ENCODE measurements at regions not wholly inside any gene's neighbourhood (a gene's known extent, or its start where the extent isn't known, plus 50 kb on each side); places are given as distances from the start of the nearest gene placed in this dataset.
A peak's percentile ranks its signal among the peaks of the same experiment; 100 is the strongest.

DNA sequence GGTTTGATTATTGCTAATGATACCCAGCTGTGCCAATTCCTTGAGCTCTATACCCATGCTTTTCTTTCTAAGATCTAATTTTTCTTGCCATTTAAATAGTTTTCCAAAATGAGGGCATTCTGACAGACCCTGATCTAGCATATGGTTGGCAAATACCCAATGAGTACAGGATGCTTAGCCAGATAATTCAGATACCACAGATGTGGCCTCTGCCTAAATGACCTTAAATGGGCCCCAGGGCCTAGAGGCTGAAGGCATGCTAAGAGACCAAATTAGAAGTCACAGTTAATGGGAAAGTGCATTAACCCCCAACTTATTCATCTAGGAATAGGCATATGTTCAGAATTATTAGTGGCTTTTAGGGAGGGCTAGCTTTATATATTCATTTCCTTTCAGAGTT, 122.3 kb upstream of the CNOT2 start:
- in situ Hi-C loops (cut with HindIII; ENCODE audit: low pct_unique_long_range_greater_than_20kb, low sequenced_read_pairs), result no loop called here
- DNase-seq (ENCODE audit: low read depth, low spot score), result no peak

DNA sequence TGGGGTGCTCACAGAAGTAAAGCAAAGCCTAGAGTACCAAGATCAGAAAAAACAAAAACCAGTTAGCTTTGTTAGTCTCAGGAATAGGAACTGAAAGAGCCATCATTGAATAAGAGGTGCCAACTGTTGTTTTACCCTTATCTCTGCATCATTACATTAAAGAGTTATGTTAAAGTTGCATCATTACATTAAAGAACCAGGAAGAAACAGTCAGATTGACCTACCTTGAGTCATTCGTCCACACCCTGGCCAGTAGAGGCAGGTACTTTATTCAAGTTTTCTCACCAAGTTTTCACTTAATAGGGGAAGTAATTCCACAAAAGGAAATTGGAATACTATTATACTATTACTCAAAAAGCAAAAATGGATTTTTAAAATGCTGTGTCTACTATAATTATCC, 121.7 kb upstream of the CNOT2 start:
- in situ Hi-C loops (cut with HindIII; ENCODE audit: low pct_unique_long_range_greater_than_20kb, low sequenced_read_pairs), result no loop called here
- no peak for DNase-seq (ENCODE audit: low read depth, low spot score)

DNA sequence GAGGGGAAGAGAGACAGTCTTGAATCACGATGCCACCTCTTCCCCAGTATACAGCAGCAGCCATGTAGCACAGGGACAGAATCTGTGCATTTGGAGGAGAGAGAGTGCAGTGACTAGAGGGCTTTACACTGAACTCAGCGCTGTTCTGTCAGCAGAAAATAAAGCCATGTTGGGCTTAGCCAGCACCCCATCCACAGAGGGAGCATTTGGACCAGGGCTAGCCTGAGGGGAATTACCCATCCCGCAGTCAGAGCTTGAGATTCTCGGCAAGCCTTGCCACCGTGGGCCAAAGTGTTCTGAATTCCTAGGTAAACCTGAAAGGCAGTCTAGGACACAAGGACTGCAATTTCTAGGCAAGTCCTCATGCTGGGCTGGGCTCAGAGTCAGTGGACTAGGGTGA, 120.4 kb upstream of the CNOT2 start:
- DNase-seq (ENCODE audit: low read depth, low spot score), result no peak
- in situ Hi-C loops (cut with HindIII; ENCODE audit: low pct_unique_long_range_greater_than_20kb, low sequenced_read_pairs), result no loop called here

DNA sequence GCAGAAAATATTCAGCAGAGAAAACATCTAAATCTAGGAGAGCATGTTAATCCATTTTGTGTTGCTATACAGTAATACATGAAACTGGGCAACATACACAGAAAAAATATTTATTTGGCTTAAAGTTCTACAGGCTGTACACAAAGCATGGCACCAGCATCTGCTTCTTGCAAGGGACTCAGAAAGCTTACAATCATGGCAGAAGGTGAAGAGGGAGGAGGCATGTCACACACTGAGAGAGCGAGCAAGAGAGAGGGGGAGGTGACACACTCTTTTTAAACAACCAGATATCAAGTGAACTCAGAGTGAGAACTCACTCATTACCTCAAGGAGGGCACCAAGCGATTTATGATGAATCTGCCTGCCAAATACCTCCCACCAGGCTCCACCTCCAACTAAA, 94.2 kb upstream of the CNOT2 start:
- in situ Hi-C loops (cut with HindIII; ENCODE audit: low pct_unique_long_range_greater_than_20kb, low sequenced_read_pairs), result no loop called here

DNA sequence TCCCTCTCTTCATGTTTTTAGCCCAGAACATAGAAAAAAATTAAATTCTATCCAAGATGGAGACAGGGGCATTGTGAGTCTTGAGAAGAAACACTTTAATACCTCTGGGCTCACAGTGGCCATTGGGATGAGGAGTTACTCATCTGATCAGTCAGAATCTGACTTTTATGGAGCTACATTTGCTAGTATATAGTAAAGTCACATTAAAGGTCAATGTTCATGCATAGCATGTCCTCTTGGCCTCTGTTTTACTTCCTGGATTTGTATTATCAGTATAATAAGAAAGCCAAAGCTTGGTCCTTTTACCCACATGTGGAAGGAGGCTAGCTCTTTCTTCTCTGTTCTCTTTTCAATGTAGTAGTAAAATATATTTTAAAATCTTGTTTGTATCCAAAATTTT, 93.6 kb upstream of the CNOT2 start:
- DNase-seq (ENCODE audit: low read depth, low spot score), result no peak
- in situ Hi-C loops (cut with HindIII; ENCODE audit: low pct_unique_long_range_greater_than_20kb, low sequenced_read_pairs), result no loop called here

More for the DNA sequence above, 94.2 kb upstream of the CNOT2 start:
- no peak for DNase-seq (ENCODE audit: low read depth, low spot score)

DNA sequence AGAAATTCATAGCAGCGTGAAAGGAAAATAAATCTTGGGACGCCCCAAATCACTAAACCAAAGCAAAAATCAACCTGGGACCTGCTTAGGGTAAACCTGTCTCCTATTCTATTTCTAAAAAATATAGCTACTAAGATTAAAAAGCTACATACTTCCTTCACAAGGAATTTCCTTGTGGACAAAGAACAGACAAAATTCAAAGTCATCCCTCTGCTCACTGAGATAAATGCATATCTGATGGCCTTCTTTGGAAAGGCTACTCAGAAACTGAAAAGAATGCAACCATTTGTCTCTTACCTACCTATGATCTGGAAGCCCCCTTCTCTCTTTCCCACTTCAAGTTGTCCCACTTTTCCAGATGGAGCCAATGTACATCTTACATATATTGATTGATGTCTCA, 93.0 kb upstream of the CNOT2 start:
- DNase-seq (ENCODE audit: low read depth, low spot score), result no peak
- in situ Hi-C loops (cut with HindIII; ENCODE audit: low pct_unique_long_range_greater_than_20kb, low sequenced_read_pairs), result no loop called here

DNA sequence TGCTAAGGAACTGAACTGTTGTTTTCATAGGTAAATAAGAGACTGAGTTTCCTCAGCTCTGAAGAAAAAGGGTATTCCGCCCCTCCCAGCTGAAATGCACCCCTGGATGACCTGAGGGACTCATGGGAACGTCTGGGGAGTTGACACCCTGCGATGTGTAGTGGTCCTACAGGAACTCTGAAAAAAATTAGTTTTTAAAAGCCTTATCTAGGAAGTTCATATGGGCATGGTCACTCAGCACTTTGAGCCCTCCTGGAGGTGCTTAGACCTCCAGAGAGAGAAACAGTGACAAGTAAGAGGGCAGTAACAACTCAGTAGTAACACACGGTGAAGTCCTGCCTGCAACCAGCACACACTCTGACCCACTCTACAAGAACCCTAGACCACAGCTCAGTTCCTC, 91.2 kb upstream of the CNOT2 start:
- in situ Hi-C loops (cut with HindIII; ENCODE audit: low pct_unique_long_range_greater_than_20kb, low sequenced_read_pairs), result no loop called here
- DNase-seq (ENCODE audit: low read depth, low spot score), result no peak

DNA sequence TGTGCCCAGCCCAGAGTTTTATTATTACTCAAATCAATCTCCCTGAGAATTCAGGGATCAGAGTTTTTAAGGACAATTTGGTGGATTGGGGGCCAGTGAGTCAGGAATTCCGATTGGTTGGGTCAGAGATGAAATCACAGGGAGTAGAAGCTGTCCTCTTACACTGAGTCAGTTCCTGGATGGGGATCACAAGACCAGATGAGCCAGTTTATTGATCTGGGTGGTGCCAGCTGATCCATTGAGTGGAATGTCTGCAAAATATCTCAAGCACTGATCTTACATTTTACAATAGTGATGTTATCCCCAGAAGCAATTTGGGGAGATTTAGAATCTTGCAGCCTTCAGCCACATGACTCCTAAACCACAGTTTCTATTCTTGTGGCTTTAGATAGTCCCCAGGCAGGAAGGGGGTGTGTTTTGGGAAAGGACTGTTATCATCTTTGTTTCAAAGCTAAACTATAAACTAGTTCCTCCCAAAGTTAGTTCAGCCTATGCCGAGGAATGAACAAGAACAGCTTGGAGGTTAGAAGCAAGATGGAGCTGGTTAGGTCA, 89.1 kb upstream of the CNOT2 start:
- in situ Hi-C loops (cut with HindIII; ENCODE audit: low pct_unique_long_range_greater_than_20kb, low sequenced_read_pairs), result no loop called here
- no peak for DNase-seq (ENCODE audit: low read depth, low spot score)

DNA sequence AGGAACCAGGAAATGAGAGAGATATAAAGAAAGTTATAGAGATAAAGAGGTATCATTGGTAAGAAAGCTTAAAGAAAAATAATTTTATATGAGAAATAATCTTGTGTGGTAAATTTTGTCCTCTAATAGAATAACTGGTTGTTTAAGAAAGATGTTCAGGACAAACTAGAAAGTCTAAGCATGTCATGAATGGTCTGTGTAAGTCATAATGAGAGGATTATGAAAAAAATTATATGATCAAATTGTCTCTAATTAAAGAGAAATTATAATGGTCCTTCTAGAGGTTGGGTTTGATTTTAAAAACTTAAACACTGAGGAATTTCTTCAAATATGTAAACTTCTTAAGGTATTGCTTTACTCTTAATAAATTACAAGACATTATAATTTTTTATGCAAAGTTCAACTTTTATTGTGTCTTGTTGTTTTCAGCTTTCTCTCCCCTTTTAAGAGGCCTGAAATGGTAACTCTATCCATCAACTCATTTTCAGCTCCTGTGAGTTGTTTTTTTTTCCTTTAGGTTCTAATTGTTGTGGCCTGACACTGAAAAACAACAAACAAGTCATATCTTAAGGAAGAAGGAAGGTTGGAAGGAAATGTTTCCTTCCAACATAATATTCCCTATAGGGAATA, 88.2 kb upstream of the CNOT2 start:
- in situ Hi-C loops (cut with HindIII; ENCODE audit: low pct_unique_long_range_greater_than_20kb, low sequenced_read_pairs), result no loop called here
- DNase-seq (ENCODE audit: low read depth, low spot score), result no peak

DNA sequence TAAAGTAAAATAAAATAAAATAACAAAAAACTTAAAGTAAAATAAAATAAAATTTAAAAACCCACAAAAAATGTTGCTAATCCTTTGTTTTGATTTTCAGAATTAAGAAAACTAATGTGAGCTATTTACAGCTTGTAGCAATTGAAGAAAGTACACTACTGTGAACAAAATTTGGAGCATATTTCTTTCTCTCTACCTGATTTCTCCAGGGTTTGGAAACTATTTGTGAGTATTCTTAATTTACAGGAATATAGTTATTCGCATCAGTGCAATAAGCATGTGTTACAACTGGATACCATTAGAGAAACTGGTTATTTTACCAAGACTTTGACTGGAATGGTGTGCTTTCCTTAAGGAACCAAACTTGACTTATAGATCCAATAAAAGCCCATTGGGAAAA, 86.1 kb upstream of the CNOT2 start:
- no peak for DNase-seq (ENCODE audit: low read depth, low spot score)
- in situ Hi-C loops (cut with HindIII; ENCODE audit: low pct_unique_long_range_greater_than_20kb, low sequenced_read_pairs), result no loop called here

DNA sequence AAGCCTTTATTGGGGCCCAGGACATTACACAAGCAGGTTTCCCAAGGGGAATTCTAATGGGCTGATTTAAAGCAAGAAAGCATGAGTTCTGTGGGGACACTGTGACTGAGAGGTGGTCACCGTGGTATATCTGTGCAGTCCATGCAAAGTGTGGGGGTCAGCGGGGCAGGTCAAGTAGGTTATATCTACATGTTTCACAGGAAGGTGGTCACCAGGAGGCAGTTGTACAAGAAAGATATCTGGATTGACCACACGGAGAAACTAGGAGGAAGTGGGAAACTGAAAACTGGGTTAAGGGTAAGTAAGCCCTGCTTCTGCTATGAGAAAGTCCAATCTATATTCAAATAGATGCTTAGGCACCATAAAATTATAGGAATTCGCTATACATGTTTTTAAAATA, 77.8 kb upstream of the CNOT2 start:
- in situ Hi-C loops (cut with HindIII; ENCODE audit: low pct_unique_long_range_greater_than_20kb, low sequenced_read_pairs), result no loop called here
- no peak for DNase-seq (ENCODE audit: low read depth, low spot score)

DNA sequence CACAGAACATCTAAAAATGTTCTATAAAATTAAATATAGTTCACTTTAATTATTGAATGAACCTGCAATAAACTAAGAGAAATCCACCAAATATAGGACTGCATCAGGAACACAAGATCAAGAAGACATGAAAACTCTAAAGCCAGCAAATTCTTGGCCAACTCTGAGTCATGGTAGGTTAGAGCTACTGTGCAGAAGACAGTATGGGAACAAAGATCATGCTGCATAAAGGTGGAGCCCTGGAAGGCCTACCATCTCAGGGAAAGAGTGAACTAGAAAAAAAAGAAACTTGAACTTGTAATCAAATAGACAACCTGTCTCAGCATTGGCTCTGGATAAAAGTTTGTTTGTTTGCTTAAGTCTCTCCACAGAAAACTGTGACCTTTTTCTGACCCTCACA, 66.9 kb upstream of the CNOT2 start:
- no peak for DNase-seq (ENCODE audit: low read depth, low spot score)
- in situ Hi-C loops (cut with HindIII; ENCODE audit: low pct_unique_long_range_greater_than_20kb, low sequenced_read_pairs), result no loop called here

DNA sequence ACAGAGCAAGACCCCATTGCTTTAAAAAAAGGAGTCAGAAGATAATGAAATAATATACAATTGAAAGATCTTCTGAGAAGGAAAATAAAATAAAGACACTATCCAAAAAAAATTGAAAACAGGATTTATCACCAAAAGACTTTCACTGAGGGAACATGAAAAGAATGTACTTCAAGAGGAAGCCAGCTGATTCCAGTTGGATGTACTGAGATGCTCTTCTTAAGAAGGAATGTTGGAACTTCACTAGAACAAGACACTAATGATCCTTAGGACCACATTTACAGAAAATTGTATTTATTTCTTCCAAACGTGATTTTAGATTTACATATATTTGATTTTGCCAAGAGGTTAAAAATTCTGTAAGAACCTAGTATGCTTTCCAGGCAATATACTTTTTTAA, 65.6 kb upstream of the CNOT2 start:
- DNase-seq (ENCODE audit: low read depth, low spot score), result no peak
- in situ Hi-C loops (cut with HindIII; ENCODE audit: low pct_unique_long_range_greater_than_20kb, low sequenced_read_pairs), result no loop called here

DNA sequence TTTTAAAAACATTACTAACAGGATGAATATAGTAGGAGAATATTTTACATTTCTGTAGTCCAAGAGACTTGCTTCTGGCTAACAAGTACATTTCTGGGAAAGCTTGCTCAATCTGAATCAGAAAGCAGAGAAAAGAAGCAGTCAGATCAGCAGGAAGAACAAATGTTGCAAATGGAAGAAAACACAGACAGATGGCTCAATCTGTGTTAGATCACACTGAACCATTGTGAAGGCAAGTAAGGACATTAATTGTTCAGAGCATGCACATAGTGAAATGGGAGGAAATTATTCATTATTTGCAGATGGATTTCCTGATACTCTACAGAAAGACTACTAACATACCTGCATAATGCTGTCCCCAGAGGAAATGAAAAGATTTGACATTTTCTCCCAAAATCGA, 65.2 kb upstream of the CNOT2 start:
- in situ Hi-C loops (cut with HindIII; ENCODE audit: low pct_unique_long_range_greater_than_20kb, low sequenced_read_pairs), result no loop called here
- peak; percentile 72 for DNase-seq (ENCODE audit: low read depth, low spot score)

DNA sequence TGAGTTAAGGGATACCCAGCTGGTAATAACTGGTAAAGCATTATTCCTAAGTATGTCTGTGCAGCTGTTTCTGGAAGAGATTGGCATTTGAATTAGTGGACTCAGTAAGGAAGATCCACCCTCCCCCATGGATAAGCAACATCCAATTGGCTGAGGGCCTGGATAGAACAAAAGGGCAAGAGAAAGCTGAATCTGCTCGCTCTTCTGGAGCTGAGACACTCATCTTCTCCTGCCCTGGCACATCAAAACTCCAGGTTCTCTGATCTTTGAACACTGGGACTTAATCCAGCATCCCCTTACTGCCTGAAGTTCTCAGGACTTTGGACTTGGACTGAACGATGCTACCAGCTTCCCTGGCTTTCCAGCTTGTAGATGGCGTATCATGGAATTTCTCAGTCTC, 63.1 kb upstream of the CNOT2 start:
- DNase-seq (ENCODE audit: low read depth, low spot score), result no peak
- in situ Hi-C loops (cut with HindIII; ENCODE audit: low pct_unique_long_range_greater_than_20kb, low sequenced_read_pairs), result no loop called here

DNA sequence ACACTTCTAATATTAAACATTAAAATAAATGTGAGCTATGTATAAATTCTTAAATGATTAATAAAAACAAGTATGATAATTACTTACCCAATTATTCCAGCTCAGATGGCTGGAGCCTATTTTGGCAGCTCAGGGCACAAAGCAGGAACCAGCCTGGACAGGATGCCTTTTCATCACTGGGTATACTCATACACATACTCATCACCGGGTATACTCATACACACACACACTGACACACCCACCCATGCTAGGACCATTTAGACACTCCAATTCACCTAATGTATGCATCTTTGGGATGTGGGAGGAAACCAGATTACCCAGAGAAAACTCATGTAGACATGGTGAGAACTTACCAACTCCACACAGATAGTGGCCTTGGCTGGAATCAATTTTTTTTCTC, 57.9 kb upstream of the CNOT2 start:
- DNase-seq (ENCODE audit: low read depth, low spot score), result no peak
- in situ Hi-C loops (cut with HindIII; ENCODE audit: low pct_unique_long_range_greater_than_20kb, low sequenced_read_pairs), result no loop called here

DNA sequence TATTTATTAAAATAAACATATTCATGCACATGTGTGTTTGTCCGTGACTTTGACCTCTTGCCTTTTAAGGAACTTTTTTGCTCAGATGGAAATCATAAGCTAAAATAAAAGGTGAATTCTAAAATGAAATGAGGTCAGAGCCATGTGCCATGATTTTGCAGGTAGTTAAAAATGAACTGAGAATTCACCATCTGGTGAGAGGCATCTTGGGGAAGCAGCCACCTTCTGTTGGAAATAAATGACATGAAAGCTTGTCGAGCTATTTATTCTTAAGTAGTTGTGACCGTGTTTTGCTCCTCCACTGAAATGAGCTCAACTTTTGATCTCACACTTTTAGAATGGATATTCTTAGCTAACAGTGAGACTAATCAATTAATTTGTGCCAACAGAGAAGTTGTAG, 56.8 kb upstream of the CNOT2 start:
- in situ Hi-C loops (cut with HindIII; ENCODE audit: low pct_unique_long_range_greater_than_20kb, low sequenced_read_pairs), result no loop called here
- DNase-seq (ENCODE audit: low read depth, low spot score), result no peak

DNA sequence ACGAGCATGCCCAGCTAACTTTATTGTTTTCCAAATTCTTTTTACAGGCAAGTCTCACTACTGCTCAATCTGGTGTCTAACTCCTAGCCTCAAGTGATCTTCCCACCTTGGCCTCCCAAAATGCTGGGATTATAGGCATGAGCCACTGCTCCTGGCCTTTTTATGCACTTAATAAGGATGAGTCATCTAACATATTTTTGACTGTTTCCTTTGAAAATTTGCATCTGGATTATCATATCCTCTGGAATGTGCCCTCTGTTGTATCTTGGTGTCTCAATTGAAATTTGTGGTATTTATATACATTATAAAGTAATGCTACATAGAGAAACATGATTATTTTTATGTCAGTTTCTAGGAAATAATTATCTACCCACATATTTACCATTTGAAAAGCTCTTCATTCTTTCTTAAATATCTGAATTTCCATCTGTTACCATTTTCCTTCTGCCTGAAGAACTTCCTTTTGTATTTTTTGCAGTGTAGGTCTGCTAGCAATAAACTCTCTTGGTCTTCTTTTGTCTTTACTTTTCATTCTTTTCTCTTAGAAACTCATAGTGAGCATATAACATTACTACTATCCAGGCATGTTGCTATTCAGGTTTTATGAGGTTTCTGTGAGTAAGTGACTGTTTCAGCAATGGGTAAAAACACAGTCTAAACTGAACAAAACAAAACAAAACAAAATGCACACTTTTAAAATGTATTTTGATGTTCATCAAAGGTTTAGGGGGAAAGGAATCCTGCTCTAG, 52.8 kb upstream of the CNOT2 start:
- DNase-seq (ENCODE audit: low read depth, low spot score), result no peak

More for the DNA sequence above, 52.8 kb upstream of the CNOT2 start:
- in situ Hi-C loops (cut with HindIII; ENCODE audit: low pct_unique_long_range_greater_than_20kb, low sequenced_read_pairs), result no loop called here

Data from SK-MEL-5 (cell line).